GM12878 (cell line): ENCODE measurements at regions not wholly inside any gene's neighbourhood (a gene's known extent, or its start where the extent isn't known, plus 50 kb on each side); places are given as distances from the start of the nearest gene placed in this dataset.

Experiments used
- ATAC-seq: fragments of 200-7000 bp; cut with Tn5 transposase; 3 replicates; pipeline ENCODE4 v1.9.1; 2020; ENCODE audit warnings: mild to moderate bottlenecking, moderate library complexity
- BruUV-seq: library from RNA; stranded (reverse); fragments of 400-500 nt; replicated peaks from 2 replicates; lab custom pipeline; 2021; lab: Mats Ljungman, UMichigan
- CTCF ChIA-PET: fragments of 300-600 bp; sonication (Branson Sonifier 250); formaldehyde crosslinking; extraction: SDS; loops from one replicate; lab custom pipeline; 2021; ENCODE audit warnings: inconsistent platforms; lab: Yijun Ruan, JAX
- POLR2A ChIA-PET: fragments of 350-600 bp; formaldehyde crosslinking; extraction: SDS; loops from one replicate; lab custom pipeline; 2021; ENCODE audit warnings: inconsistent platforms; lab: Charles Lee
- RAD21 ChIA-PET: fragments of 300-600 bp; sonication (Branson Sonifier 250); formaldehyde crosslinking; loops from one replicate; lab custom pipeline; 2023; ENCODE audit warnings: antibody characterized with exemption; ENCODE audit not compliant: unreplicated experiment; lab: Charles Lee
- SMC1A ChIA-PET: fragments of 300-600 bp; sonication (Branson Sonifier 250); formaldehyde crosslinking; loops from one replicate; lab custom pipeline; 2023; ENCODE audit not compliant: unreplicated experiment, uncharacterized antibody; lab: Charles Lee
- DNase-seq: peaks from one replicate; pipeline ENCODE4 v3.0.0-alpha.2; 2011; ENCODE audit warnings: low read depth, low spot score
- FAIRE-seq: peaks from 3 replicates; lab custom pipeline; 2011; peaks lifted over from hg19 to GRCh38; lab: Jason Lieb, UNC
- H2AFZ ChIP-seq: 2 replicates; pipeline ENCODE4 v1.6.0; 2011; ENCODE audit warnings: low read depth, low read length, control low read depth; ENCODE audit not compliant: control insufficient read depth
- H3K27ac ChIP-seq: 2 replicates; pipeline ENCODE4 v1.5.1; 2011; ENCODE audit warnings: control low read depth; ENCODE audit not compliant: control insufficient read depth, insufficient read depth
- H3K27me3 ChIP-seq, 2 experiments: replicated peaks in 1 of 2; 2 replicates each; pipeline versions ENCODE4 v1.6.0 to v1.6.1; 2011; ENCODE audit warnings: low read length in 1 of 2; ENCODE audit not compliant: control insufficient read depth in 2 of 2, insufficient read depth in 2 of 2
- H3K36me3 ChIP-seq, 2 experiments: 2 replicates each; pipeline ENCODE4 v1.5.1; 2011; ENCODE audit warnings: low read length in 1 of 2; ENCODE audit not compliant: control insufficient read depth in 2 of 2, insufficient read depth in 2 of 2
- H3K4me1 ChIP-seq: 2 replicates; pipeline ENCODE4 v1.6.1; 2011; ENCODE audit warnings: mild to moderate bottlenecking, low read length, moderate library complexity, mixed read lengths; ENCODE audit not compliant: control insufficient read depth, insufficient read depth
- H3K4me2 ChIP-seq: 2 replicates; pipeline ENCODE4 v1.6.0; 2011; ENCODE audit warnings: control low read depth; ENCODE audit not compliant: control insufficient read depth, insufficient read depth
- H3K4me3 ChIP-seq: fragments of 200-600 bp; sonication (generic); 2 replicates; pipeline ENCODE4 v1.5.1; 2016
- H3K79me2 ChIP-seq: 2 replicates; pipeline ENCODE4 v1.6.0; 2011; ENCODE audit warnings: low read length; ENCODE audit not compliant: control insufficient read depth, insufficient read depth
- H3K9ac ChIP-seq: 2 replicates; pipeline ENCODE4 v1.8.0; 2011; ENCODE audit warnings: low read length, control low read depth, mixed read lengths; ENCODE audit not compliant: control insufficient read depth, insufficient read depth
- H3K9me3 ChIP-seq: replicated peaks from 3 replicates; pipeline ENCODE4 v1.5.1; 2011; ENCODE audit warnings: mild to moderate bottlenecking, low read length; ENCODE audit not compliant: control insufficient read depth, insufficient read depth
- H4K20me1 ChIP-seq: 2 replicates; pipeline ENCODE4 v1.6.0; 2011; ENCODE audit not compliant: control insufficient read depth, insufficient read depth
- CUX1 ChIP-seq: IDR thresholded peaks from 2 replicates; pipeline ENCODE4 v1.6.1; 2012; ENCODE audit warnings: improper control_type of control experiment, low read depth, low read length; ENCODE audit not compliant: insufficient replicate concordance
- EP300 ChIP-seq, 2 experiments: fragments of 150-350 bp in 1 of 2; IDR thresholded peaks; 2 replicates each; pipeline ENCODE4 v1.6.1; 2011 to 2012; ENCODE audit warnings: low read depth in 2 of 2, low read length in 2 of 2, borderline replicate concordance in 1 of 2, improper control_type of control experiment in 1 of 2, inconsistent platforms in 1 of 2; ENCODE audit not compliant: control insufficient read depth in 1 of 2
- WGBS: methylation state at CpG from one replicate; pipeline ENCODE4 v1.1.6; 2016; ENCODE audit warnings: low lambda C conversion rate; ENCODE audit not compliant: insufficient replicate concordance, insufficient coverage; ENCODE audit errors: missing lambda C conversion rate; 5-methylcytosine and 5-hydroxymethylcytosine counted together
- in situ Hi-C: fragments of 300-500 bp; cut with MboI; formaldehyde crosslinking; loops from 9 replicates; pipeline ENCODE4 v1.14.3; 2018; ENCODE audit warnings: mixed read lengths
- intact Hi-C: fragments of 100-400 bp; cut with micrococcal nuclease; formaldehyde crosslinking; loops from one replicate; pipeline ENCODE4 v1.14.2; 2022; ENCODE audit not compliant: unreplicated experiment

GRCh38 chr11:87736928-87737327 lies 438.3 kb downstream of the RAB38 start:
- H3K36me3 ChIP-seq = no peaks in the 10 kb centered on the region
- in situ Hi-C loops (no loop called here), intact Hi-C loops (no loop called here)
- FAIRE-seq (no peak), ATAC-seq (no peak), DNase-seq (no peak)
- TF ChIP-seq CUX1 (no peak), EP300 (IDR thresholded peaks at IDR 0.05; ENCODE audit: borderline replicate concordance in 1 of 2, control insufficient read depth in 1 of 2, low read depth in 2 of 2, low read length in 2 of 2) (no peak)
- SMC1A ChIA-PET = no interaction called here
- no peak overlapping the region for H3K4me3 ChIP-seq
- POLR2A ChIA-PET = no interaction called here
- BruUV-seq = no TSS peak
- H3K4me1 ChIP-seq = no peaks in the 10 kb centered on the region
- H3K4me2 ChIP-seq = no peak overlapping the region
- 0% methylated on average over 1 of the region's 1 CpG for WGBS
- H3K27ac ChIP-seq = no peak overlapping the region
- no peaks in the 10 kb centered on the region for H3K79me2 ChIP-seq
- H3K9ac ChIP-seq = no peak overlapping the region
- no peaks in the 10 kb centered on the region for H3K27me3 ChIP-seq
- H3K9me3 ChIP-seq = no peaks in the 10 kb centered on the region
- no peak overlapping the region for H2AFZ ChIP-seq
- H4K20me1 ChIP-seq = no peaks in the 10 kb centered on the region
- CTCF ChIA-PET = interaction anchor here (2.2 kb wide), 1 partner anchor 14 kb away, joined by 7 read pairs; no protein-coding TSS in a partner anchor
- RAD21 ChIA-PET = no interaction called here
